GM18499 (cell line): ENCODE measurements at regions not wholly inside any gene's neighbourhood (a gene's known extent, or its start where the extent isn't known, plus 50 kb on each side); places are given as distances from the start of the nearest gene placed in this dataset.

Experiments used
- ATAC-seq: cut with Tn5 transposase; IDR thresholded peaks from one replicate; pipeline ENCODE4 v1.9.1; 2021; ENCODE audit warnings: moderate number of reproducible peaks; ENCODE audit not compliant: insufficient read depth, unreplicated experiment

DNA sequence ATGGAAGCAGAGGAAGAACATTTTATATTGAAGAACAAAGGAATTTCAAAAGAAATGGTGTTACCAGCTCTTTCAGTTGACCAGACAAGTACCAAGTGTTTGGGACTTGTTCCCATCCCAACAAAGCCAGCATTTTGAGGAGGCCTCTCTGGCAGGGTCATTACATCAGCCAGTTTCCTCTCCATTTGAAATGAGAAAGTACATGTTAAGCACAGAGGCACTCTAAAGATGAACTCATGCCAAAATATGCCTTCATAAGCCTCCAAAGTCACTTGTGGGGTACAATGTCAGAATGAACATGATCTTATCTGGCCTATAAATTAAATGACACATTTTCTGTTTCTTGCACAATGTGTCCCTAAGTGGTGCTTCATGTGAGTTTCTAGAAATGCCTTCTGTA, 223.9 kb downstream of the PRL start:
- no peak for ATAC-seq

GRCh38 chr6:22073516-22074198, 223.2 kb downstream of the PRL start:
- ATAC-seq: no peak

GRCh38 chr6:22078288-22078687, 218.5 kb downstream of the PRL start:
- ATAC-seq: no peak

- ATAC-seq: no peak
These were observed 217.9 kb downstream of the PRL start for GRCh38 chr6:22078802-22079545.

DNA sequence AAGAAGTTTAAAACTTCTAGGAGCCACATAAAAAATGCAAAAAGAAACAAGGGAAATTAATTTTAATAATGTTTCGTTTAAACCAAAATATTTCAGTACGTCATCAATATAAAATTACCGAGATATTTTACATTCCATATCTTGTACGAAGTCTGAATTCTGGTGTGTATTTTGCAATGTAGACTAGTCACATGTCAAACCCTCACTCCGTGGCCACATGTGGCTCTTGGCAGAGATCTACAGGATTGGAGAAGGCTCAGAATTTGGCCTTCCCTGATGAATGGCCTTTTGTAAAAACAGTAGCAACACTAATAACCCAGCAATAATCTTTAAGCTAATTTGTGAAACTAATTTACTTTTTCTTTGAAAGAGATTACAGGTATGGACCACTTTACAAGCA, 217.1 kb downstream of the PRL start:
- no peak for ATAC-seq

- ATAC-seq: no peak
These were observed 215.1 kb downstream of the PRL start for GRCh38 chr6:22081709-22082108.

GRCh38 chr6:22082218-22082617, 214.6 kb downstream of the PRL start:
- no peak for ATAC-seq

GRCh38 chr6:22083119-22083518, 213.7 kb downstream of the PRL start:
- ATAC-seq: no peak

GRCh38 chr6:22087960-22088706, 208.7 kb downstream of the PRL start:
- no peak for ATAC-seq

- no peak for ATAC-seq
These were observed 205.3 kb downstream of the PRL start for GRCh38 chr6:22091424-22091948.

GRCh38 chr6:22095836-22096235, 201.0 kb downstream of the PRL start:
- ATAC-seq: no peak

DNA sequence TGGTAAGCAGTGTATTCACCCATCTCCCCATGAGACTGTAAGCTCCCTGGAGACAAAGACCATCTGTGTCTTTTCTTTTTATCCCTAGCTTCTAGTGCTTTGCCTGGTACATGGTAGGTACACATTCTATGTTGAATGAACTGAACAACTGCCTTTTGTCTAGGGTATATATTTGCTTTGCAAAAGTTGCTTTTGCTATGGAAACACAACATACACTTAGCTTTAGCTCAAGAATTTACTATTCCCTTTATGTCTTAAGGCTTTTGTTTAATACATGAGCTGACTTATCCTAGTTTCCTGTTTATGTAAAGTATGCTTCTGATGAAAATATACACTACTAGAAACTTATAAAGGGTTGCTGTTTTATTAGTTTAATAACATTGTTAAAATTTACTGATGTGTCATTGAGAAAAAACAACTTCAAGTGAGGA, 198.2 kb downstream of the PRL start:
- ATAC-seq: no peak

DNA sequence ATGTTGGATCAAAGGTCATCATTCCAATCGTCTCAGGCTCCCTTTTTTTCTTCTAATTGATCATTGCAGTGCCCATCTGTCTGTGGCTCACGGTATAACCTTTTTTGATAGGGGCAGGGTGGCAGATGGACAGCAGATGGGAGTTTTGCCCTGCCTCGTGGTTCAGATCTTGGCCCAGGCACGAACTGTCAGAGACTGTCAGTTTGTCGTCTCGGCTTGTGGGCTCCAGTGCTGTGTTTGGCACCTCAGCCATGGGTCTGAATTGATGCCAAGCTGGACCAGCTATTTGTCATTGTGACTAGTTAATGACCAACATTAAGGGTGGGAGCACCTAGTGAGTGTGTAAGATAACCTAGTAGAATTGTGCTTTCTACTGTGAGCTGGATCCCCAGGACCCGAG, 197.6 kb downstream of the PRL start:
- ATAC-seq: no peak

- no peak for ATAC-seq
These were observed 196.9 kb downstream of the PRL start for GRCh38 chr6:22099923-22100322.

- ATAC-seq: no peak
These were observed 195.7 kb downstream of the PRL start for GRCh38 chr6:22101163-22101562.

DNA sequence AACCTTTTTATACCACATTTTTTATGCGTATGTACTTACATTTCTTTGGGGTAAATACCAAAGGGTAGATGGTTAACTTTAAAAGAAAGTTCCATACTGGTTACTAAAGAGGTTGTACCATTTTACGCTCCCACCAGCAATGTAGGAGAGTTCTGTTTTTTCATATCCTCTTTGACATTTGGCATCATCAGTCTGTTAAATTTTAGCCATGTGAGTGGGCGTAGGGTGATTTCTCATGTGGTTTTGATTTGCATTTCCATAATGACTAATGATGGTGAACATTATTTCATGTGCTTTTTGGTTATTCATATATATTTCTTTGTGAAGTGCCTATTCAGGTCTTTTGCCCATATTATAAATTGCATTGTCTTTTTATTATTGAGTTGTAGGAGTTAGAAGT, 194.2 kb downstream of the PRL start:
- peak; percentile 96 for ATAC-seq

DNA sequence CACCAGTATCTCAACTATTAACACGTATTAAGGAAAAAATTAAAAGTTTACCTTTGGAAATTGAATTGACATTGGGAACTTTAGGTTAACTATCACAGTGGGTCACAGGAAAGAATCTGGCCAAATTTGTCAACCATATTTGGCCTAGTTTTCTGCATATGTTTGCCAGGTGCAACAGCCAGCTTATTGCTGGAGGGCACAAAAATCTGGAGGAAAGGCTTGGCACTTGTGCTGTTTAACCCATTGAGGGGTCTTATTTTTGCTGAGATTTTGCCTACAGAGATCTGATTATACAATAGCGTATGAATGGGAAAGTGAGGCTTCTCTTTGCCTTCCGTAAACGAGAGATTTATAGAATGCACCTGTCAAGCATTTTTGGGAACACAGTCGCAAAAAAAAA, 190.4 kb downstream of the PRL start:
- ATAC-seq: no peak

GRCh38 chr6:22106961-22107360, 189.9 kb downstream of the PRL start:
- ATAC-seq: no peak

- ATAC-seq: no peak
These were observed 188.6 kb downstream of the PRL start for GRCh38 chr6:22108199-22108598.

DNA sequence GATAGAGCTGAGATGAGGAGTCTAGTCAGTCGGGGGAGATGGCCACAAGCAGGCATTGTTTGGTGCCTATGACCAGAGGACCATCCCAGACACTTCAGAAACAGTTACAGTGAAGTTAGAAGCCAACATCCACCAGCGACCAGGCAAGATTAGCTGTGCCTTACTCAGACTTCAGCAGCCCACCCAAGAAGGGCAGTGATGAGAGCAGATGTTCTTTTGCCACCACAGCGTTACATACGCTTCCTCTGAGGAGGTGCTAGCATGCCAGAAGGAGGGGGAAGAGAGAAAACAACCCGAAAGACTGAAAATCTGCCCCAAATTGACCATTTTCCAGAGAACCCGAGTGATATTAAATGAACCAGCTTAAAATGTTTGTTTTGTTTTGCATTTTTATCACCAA, 186.8 kb downstream of the PRL start:
- no peak for ATAC-seq

GRCh38 chr6:22112461-22112860, 184.4 kb downstream of the PRL start:
- ATAC-seq: no peak
